ENCODE measurements at regions not wholly inside any gene's neighbourhood (a gene's known extent, or its start where the extent isn't known, plus 50 kb on each side); places are given as distances from the start of the nearest gene placed in this dataset.

DNA sequence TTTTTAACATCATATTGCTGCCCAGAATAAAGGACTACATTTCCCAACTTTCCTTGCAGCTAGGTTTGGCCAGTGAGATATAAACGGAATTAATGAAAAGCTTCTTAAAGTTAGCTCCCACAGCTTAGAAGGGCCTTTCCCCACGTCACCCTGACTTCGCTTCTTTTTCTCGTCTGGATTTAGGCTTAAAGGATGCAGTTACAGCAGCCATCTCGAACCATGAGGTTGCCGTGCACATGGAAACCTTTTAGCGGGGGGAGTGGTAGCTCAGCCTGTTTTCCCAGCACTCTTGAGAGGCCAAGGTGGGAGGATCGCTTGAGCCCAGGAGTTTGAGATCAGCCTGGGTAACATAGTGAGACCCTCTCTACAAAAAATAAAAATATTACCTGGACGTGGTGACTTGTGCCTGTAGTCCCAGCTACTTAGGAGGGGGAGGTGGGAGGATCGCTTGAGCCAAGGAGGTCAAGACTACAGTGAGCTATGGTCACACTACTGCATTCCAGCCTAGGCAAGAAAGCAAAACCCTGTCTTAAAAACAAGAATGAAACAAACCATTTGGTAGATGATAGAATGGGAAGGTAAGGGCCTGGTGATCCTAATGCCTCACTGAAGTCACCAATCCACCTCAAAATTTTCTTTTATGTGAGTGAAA is 64.3 kb upstream of the C1GALT1 start:
- TF ChIP-seq, protein P1, sequence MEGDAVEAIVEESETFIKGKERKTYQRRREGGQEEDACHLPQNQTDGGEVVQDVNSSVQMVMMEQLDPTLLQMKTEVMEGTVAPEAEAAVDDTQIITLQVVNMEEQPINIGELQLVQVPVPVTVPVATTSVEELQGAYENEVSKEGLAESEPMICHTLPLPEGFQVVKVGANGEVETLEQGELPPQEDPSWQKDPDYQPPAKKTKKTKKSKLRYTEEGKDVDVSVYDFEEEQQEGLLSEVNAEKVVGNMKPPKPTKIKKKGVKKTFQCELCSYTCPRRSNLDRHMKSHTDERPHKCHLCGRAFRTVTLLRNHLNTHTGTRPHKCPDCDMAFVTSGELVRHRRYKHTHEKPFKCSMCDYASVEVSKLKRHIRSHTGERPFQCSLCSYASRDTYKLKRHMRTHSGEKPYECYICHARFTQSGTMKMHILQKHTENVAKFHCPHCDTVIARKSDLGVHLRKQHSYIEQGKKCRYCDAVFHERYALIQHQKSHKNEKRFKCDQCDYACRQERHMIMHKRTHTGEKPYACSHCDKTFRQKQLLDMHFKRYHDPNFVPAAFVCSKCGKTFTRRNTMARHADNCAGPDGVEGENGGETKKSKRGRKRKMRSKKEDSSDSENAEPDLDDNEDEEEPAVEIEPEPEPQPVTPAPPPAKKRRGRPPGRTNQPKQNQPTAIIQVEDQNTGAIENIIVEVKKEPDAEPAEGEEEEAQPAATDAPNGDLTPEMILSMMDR (IDR thresholded peaks at IDR 0.05): no peak
- TF ChIP-seq EP300 (IDR thresholded peaks at IDR 0.05): no peak

All from sigmoid colon (tissue), 4 donors.